ENCODE measurements at regions not wholly inside any gene's neighbourhood (a gene's known extent, or its start where the extent isn't known, plus 50 kb on each side); places are given as distances from the start of the nearest gene placed in this dataset.

GRCh38 chr5:30662373-30662772 is 531.1 kb upstream of the CDH6 start:
- H3K27ac ChIP-seq (ENCODE audit: insufficient read length, low read depth, low read length), result no peak overlapping the region
- H2BK5ac ChIP-seq (ENCODE audit: insufficient read length, low read length), result no peak overlapping the region
- Mint-ChIP-seq H3K4me3 (no peak overlapping the region), H3K27ac (peak overlapping the region in 1 of 3 experiments; percentile 29; a peak in 1 of 7 replicates), H3K27me3 (ENCODE audit: low read depth) (no peaks in the 10 kb centered on the region), H3K36me3 (ENCODE audit: insufficient read depth in 1 of 3, low read depth in 3 of 3) (peaks cover 2 to 9% (median 6%) of the 10 kb centered on the region in 3 experiments; a peak in 6 of 7 replicates), H3K4me1 (peaks cover 24% of the 10 kb centered on the region in 2 experiments), H3K9me3 (peaks cover 6 to 11% of the 10 kb centered on the region in 2 experiments; a peak in 4 of 5 replicates)
- no peak overlapping the region for H3K56ac ChIP-seq (ENCODE audit: insufficient read length, low read depth, low read length)
- no peaks in the 10 kb centered on the region for H4K20me1 ChIP-seq (ENCODE audit: control insufficient read depth, insufficient read depth, insufficient read length)
- H3K4ac ChIP-seq (ENCODE audit: low read depth, low read length), result no peak overlapping the region
- no peak overlapping the region for H2AK5ac ChIP-seq (ENCODE audit: insufficient read length, low read length)
- H3K14ac ChIP-seq (ENCODE audit: insufficient read depth, low read length), result no peak overlapping the region
- H3K9ac ChIP-seq (ENCODE audit: extremely low read depth, insufficient read length, low read length), result no peak overlapping the region
- no peak overlapping the region for H2BK120ac ChIP-seq (ENCODE audit: low read depth, low read length, poor library complexity, severe bottlenecking)
- no peak overlapping the region for H4K5ac ChIP-seq (ENCODE audit: insufficient read length, low read depth, low read length)
- H3K4me2 ChIP-seq (ENCODE audit: insufficient read depth, insufficient read length, low read length), result no peak overlapping the region
- no peak overlapping the region for H2BK15ac ChIP-seq (ENCODE audit: low read depth, low read length)
- no peak overlapping the region for H3K23ac ChIP-seq (ENCODE audit: insufficient read length, low read depth, low read length)
- no peaks in the 10 kb centered on the region for H3K79me2 ChIP-seq (ENCODE audit: insufficient read depth, low read length)
- no peaks in the 10 kb centered on the region for H3K9me3 ChIP-seq (ENCODE audit: control insufficient read depth, low read depth, low read length)
- H4K91ac ChIP-seq (ENCODE audit: insufficient read length, low read depth, low read length), result no peak overlapping the region
- TF ChIP-seq CTCF (conservative IDR thresholded peaks at IDR 0.05), result no peak
- H2AFZ ChIP-seq (ENCODE audit: low read length), result no peak overlapping the region
- H2BK12ac ChIP-seq (ENCODE audit: insufficient read length, low read depth, low read length), result no peak overlapping the region
- no peak overlapping the region for H3T11ph ChIP-seq (ENCODE audit: low read length)
- H4K8ac ChIP-seq (replicated peaks; ENCODE audit: insufficient read length, low read depth, low read length), result no peak overlapping the region
- H3K18ac ChIP-seq (ENCODE audit: insufficient read length, low read depth, low read length), result no peak overlapping the region
- H3K79me1 ChIP-seq (ENCODE audit: insufficient read depth, low read depth, low read length, poor library complexity, severe bottlenecking), result no peaks in the 10 kb centered on the region
- no peaks in the 10 kb centered on the region for H3K23me2 ChIP-seq (ENCODE audit: insufficient read length, low read depth, low read length, poor library complexity, severe bottlenecking)
- H3K4me1 ChIP-seq (ENCODE audit: insufficient read depth, low read length), result peaks cover 2% of the 10 kb centered on the region; the same call in 1 of the 2 replicates
- no peaks in the 10 kb centered on the region for H3K27me3 ChIP-seq (ENCODE audit: insufficient read depth, low read length)
- H2BK20ac ChIP-seq (ENCODE audit: low read depth, low read length, poor library complexity, severe bottlenecking), result no peak overlapping the region
- DNase-seq, result no peak

All from H9 (cell line).